Liver (tissue), 3 donors: ENCODE measurements at regions not wholly inside any gene's neighbourhood (a gene's known extent, or its start where the extent isn't known, plus 50 kb on each side); places are given as distances from the start of the nearest gene placed in this dataset.

Experiments used
- FOXA1 ChIP-seq: IDR thresholded peaks from 2 replicates; pipeline ENCODE4 v1.6.1; 2016; ENCODE audit warnings: antibody characterized with exemption
- GABPA ChIP-seq, 2 donors: IDR thresholded peaks in 1 of 2; conservative IDR thresholded peaks in 1 of 2; 2 replicates each; pipeline ENCODE4 v1.6.1; 2016; ENCODE audit warnings: antibody characterized with exemption in 2 of 2, mild to moderate bottlenecking in 1 of 2, moderate library complexity in 1 of 2
- HNF4A ChIP-seq, 2 donors: conservative IDR thresholded peaks; 2 replicates each; pipeline ENCODE4 v1.6.1; 2016; ENCODE audit warnings: antibody characterized with exemption in 2 of 2, mild to moderate bottlenecking in 2 of 2
- JUND ChIP-seq, 2 donors: IDR thresholded peaks; 2 replicates each; pipeline ENCODE4 v1.6.1; 2016; ENCODE audit warnings: antibody characterized with exemption in 2 of 2
- RAD21 ChIP-seq, 2 donors: IDR thresholded peaks; 2 replicates each; pipeline ENCODE4 v1.6.1; 2016; ENCODE audit warnings: antibody characterized with exemption in 2 of 2, mild to moderate bottlenecking in 2 of 2
- TAF1 ChIP-seq: conservative IDR thresholded peaks from 2 replicates; pipeline ENCODE4 v1.6.1; 2016; ENCODE audit warnings: antibody characterized with exemption, mild to moderate bottlenecking
- TF ChIP-seq, protein P1 (sequence below): IDR thresholded peaks from 2 replicates; pipeline ENCODE4 v1.6.1; 2016; ENCODE audit warnings: antibody characterized with exemption
- TF ChIP-seq, protein P2 (sequence below): fragments of 150-350 bp; IDR thresholded peaks from 2 replicates; pipeline ENCODE4 v1.5.1; 2017; ENCODE audit warnings: improper control_type of control experiment, low read depth, low read length; ENCODE audit not compliant: missing input control
- donor health status: healthy.
- donor health status: healthy.

GRCh38 chr3:194251891-194252560, 99.1 kb downstream of the CPN2 start:
- TF ChIP-seq, protein P1, sequence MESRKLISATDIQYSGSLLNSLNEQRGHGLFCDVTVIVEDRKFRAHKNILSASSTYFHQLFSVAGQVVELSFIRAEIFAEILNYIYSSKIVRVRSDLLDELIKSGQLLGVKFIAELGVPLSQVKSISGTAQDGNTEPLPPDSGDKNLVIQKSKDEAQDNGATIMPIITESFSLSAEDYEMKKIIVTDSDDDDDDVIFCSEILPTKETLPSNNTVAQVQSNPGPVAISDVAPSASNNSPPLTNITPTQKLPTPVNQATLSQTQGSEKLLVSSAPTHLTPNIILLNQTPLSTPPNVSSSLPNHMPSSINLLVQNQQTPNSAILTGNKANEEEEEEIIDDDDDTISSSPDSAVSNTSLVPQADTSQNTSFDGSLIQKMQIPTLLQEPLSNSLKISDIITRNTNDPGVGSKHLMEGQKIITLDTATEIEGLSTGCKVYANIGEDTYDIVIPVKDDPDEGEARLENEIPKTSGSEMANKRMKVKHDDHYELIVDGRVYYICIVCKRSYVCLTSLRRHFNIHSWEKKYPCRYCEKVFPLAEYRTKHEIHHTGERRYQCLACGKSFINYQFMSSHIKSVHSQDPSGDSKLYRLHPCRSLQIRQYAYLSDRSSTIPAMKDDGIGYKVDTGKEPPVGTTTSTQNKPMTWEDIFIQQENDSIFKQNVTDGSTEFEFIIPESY = no peak
- TF ChIP-seq TAF1 (no peak), GABPA (IDR thresholded peaks at IDR 0.05 in 1 of 2, conservative IDR thresholded peaks at IDR 0.05 in 1 of 2) (no peak), FOXA1 (no peak), JUND (IDR thresholded peaks at IDR 0.05) (no peak), RAD21 (IDR thresholded peaks at IDR 0.05) (no peak), HNF4A (conservative IDR thresholded peaks at IDR 0.05) (no peak)
- TF ChIP-seq, protein P2, sequence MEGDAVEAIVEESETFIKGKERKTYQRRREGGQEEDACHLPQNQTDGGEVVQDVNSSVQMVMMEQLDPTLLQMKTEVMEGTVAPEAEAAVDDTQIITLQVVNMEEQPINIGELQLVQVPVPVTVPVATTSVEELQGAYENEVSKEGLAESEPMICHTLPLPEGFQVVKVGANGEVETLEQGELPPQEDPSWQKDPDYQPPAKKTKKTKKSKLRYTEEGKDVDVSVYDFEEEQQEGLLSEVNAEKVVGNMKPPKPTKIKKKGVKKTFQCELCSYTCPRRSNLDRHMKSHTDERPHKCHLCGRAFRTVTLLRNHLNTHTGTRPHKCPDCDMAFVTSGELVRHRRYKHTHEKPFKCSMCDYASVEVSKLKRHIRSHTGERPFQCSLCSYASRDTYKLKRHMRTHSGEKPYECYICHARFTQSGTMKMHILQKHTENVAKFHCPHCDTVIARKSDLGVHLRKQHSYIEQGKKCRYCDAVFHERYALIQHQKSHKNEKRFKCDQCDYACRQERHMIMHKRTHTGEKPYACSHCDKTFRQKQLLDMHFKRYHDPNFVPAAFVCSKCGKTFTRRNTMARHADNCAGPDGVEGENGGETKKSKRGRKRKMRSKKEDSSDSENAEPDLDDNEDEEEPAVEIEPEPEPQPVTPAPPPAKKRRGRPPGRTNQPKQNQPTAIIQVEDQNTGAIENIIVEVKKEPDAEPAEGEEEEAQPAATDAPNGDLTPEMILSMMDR = no peak
